Natural killer cell (primary cell): ENCODE measurements at regions not wholly inside any gene's neighbourhood (a gene's known extent, or its start where the extent isn't known, plus 50 kb on each side); places are given as distances from the start of the nearest gene placed in this dataset.

ENCODE experiments used
- ATAC-seq, 3 donors: fragments of 150-1000 bp in 2 of 3; fragments of 200-7000 bp in 1 of 3; cut with Tn5 transposase; 1 replicate in 1 of 3; 2 replicates in 2 of 3; pipeline ENCODE4 v1.10.0; 2021; ENCODE audit warnings: mild to moderate bottlenecking in 2 of 3, moderate library complexity in 2 of 3
- DNase-seq, 2 donors: peaks; one replicate each; pipeline versions ENCODE4 v3.0.0 to v3.0.0-alpha.2; 2013 to 2021; ENCODE audit warnings: mixed read lengths in 1 of 2
- H3K27ac ChIP-seq: one replicate; pipeline ENCODE4 v1.5.1; 2013; ENCODE audit warnings: mild to moderate bottlenecking, low read length
- H3K27me3 ChIP-seq: one replicate; pipeline ENCODE4 v1.6.1; 2013; ENCODE audit warnings: low read length; ENCODE audit not compliant: control insufficient read depth, insufficient read depth
- H3K36me3 ChIP-seq: one replicate; pipeline ENCODE4 v1.6.1; 2013; ENCODE audit warnings: low read length; ENCODE audit not compliant: control insufficient read depth, insufficient read depth
- H3K4me1 ChIP-seq: one replicate; pipeline ENCODE4 v1.6.1; 2013; ENCODE audit warnings: low read length; ENCODE audit not compliant: control insufficient read depth, insufficient read depth
- H3K4me3 ChIP-seq: one replicate; pipeline ENCODE4 v1.5.1; 2013; ENCODE audit warnings: low read length
- H3K9me3 ChIP-seq: one replicate; pipeline ENCODE4 v1.6.1; 2013; ENCODE audit warnings: low read length; ENCODE audit not compliant: control insufficient read depth, insufficient read depth
- H3K27ac Mint-ChIP-seq, 2 donors: one replicate each; pipeline ENCODE4 v1.8.0; 2022; ENCODE audit warnings: mild to moderate bottlenecking in 2 of 2, mixed read lengths in 2 of 2, moderate library complexity in 1 of 2
- H3K27me3 Mint-ChIP-seq, 2 donors: one replicate each; pipeline ENCODE4 v1.8.0; 2022; ENCODE audit warnings: low read depth in 2 of 2, mixed read lengths in 2 of 2
- H3K36me3 Mint-ChIP-seq: one replicate; pipeline ENCODE4 v1.8.0; 2022; ENCODE audit warnings: mixed read lengths
- H3K4me1 Mint-ChIP-seq, 2 donors: one replicate each; pipeline ENCODE4 v1.8.0; 2022; ENCODE audit warnings: mixed read lengths in 2 of 2
- H3K4me3 Mint-ChIP-seq: one replicate; pipeline ENCODE4 v1.8.0; 2022; ENCODE audit warnings: mild to moderate bottlenecking, moderate library complexity, mixed read lengths
- H3K9me3 Mint-ChIP-seq, 2 donors: one replicate each; pipeline ENCODE4 v1.8.0; 2022; ENCODE audit warnings: mixed read lengths in 2 of 2
- CTCF ChIP-seq: fragments of 200-600 bp; IDR thresholded peaks from one replicate; pipeline ENCODE4 v1.8.0; 2022; ENCODE audit warnings: antibody characterized with exemption
- WGBS: methylation state at CpG from one replicate; pipeline ENCODE4 v1.1.7; 2013; ENCODE audit warnings: missing lambda C conversion rate; ENCODE audit not compliant: insufficient coverage; 5-methylcytosine and 5-hydroxymethylcytosine counted together
- intact Hi-C: fragments of 100-400 bp; cut with micrococcal nuclease; formaldehyde crosslinking; loops from one replicate; pipeline ENCODE4 v1.14.2; 2022

DNA sequence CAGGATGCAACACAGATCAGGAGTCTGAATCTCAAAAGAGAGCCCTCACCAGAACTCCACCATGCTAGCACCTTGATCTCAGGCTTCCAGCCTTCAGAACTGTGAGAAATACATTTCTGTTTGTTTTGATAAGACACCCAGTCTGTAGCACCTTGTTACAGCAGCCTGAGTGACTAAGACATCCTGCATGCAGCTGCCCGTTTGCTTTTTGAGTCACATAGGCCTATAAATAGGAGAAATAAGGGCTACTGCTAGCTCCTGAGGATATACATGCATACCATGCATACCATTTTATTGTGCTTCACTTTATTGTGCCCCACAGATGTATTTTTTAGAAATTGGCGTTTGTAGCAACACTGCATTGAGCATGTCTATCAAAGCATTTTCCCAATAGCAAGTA, 337.8 kb downstream of the CDH2 start:
- TF ChIP-seq CTCF = no peak
- DNase-seq (no peak), ATAC-seq (no peak)
- Histone ChIP-seq H3K4me1 (no peaks in the 10 kb centered on the region), H3K4me3 (no peak overlapping the region), H3K36me3 (no peaks in the 10 kb centered on the region), H3K27me3 (no peaks in the 10 kb centered on the region), H3K27ac (no peak overlapping the region), H3K9me3 (no peaks in the 10 kb centered on the region)
- no peaks in the 10 kb centered on the region for H3K4me1 Mint-ChIP-seq
- no peaks in the 10 kb centered on the region for H3K36me3 Mint-ChIP-seq
- H3K27me3 Mint-ChIP-seq = no peaks in the 10 kb centered on the region
- H3K4me3 Mint-ChIP-seq = no peak overlapping the region
- 84% methylated on average over 2 of the region's 2 CpGs for WGBS
- H3K9me3 Mint-ChIP-seq = peaks cover 5 to 12% of the 10 kb centered on the region in 2 donors
- no peak overlapping the region for H3K27ac Mint-ChIP-seq
- intact Hi-C loops = no loop called here

- Mint-ChIP-seq H3K9me3 (peaks cover 10 to 19% of the 10 kb centered on the region in 2 donors), H3K27me3 (no peaks in the 10 kb centered on the region), H3K36me3 (no peaks in the 10 kb centered on the region), H3K27ac (no peak overlapping the region), H3K4me3 (no peak overlapping the region), H3K4me1 (no peaks in the 10 kb centered on the region)
- no peak for ATAC-seq
- H3K4me1 ChIP-seq = no peaks in the 10 kb centered on the region
- intact Hi-C loops = no loop called here
- no peak overlapping the region for H3K4me3 ChIP-seq
- no peak for DNase-seq
- no peaks in the 10 kb centered on the region for H3K9me3 ChIP-seq
- no peaks in the 10 kb centered on the region for H3K27me3 ChIP-seq
- no peak overlapping the region for H3K27ac ChIP-seq
- TF ChIP-seq CTCF = no peak
- no peaks in the 10 kb centered on the region for H3K36me3 ChIP-seq
Observed at GRCh38 chr18:27838225-27838624, 338.7 kb downstream of the CDH2 start.

DNA sequence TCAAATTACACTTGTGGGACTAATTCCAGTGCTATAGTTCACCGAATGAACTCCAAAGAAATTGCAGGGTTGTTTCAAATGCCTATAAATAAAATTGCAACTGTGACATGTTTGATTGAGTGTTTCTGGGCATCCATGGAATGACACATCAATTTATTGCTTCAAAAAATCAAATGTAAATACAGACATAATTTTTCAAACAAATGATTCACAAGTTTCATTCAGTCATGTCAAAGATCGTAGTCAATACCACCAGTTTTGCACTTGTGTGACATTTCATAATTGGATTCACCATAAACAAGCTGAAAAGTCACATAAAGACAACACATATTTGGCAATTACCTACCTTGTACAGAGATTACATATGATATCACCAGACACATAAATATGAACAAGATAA, 350.8 kb downstream of the CDH2 start:
- H3K36me3 Mint-ChIP-seq = no peaks in the 10 kb centered on the region
- intact Hi-C loops = no loop called here
- ATAC-seq = no peak
- no peaks in the 10 kb centered on the region for H3K27me3 Mint-ChIP-seq
- no peaks in the 10 kb centered on the region for H3K4me1 Mint-ChIP-seq
- no peak overlapping the region for H3K27ac Mint-ChIP-seq
- H3K9me3 Mint-ChIP-seq = peaks cover 12 to 22% of the 10 kb centered on the region in 2 donors
- Histone ChIP-seq H3K9me3 (peaks cover 4% of the 10 kb centered on the region), H3K27me3 (no peaks in the 10 kb centered on the region), H3K4me3 (no peak overlapping the region), H3K4me1 (no peaks in the 10 kb centered on the region), H3K36me3 (no peaks in the 10 kb centered on the region), H3K27ac (no peak overlapping the region)
- DNase-seq = no peak
- WGBS = 76% methylated on average over 1 of the region's 2 CpGs
- TF ChIP-seq CTCF = no peak
- no peak overlapping the region for H3K4me3 Mint-ChIP-seq

DNA sequence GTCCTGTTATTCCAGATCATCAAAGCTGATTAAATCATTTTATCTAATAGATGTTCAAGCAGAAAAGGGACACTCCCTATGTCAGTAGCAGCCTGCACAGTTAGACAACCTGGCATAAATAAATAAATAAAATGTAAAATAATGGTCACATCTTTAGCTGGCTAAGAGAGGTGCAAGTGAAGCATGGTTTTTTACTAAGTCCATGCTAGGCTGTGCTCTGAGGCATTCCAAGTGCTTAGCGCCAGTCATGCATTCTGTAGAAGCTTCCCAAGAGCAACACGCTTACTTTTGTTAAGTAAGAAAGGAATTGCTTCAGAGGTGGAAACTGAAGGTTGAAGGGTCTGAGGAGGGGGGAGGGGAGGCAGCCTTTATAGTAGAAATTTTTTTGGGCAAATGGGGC, 351.2 kb downstream of the CDH2 start:
- no peaks in the 10 kb centered on the region for H3K4me1 ChIP-seq
- no peak overlapping the region for H3K27ac ChIP-seq
- ATAC-seq = no peak
- DNase-seq = no peak
- no peaks in the 10 kb centered on the region for H3K4me1 Mint-ChIP-seq
- no peak overlapping the region for H3K4me3 ChIP-seq
- no peak for TF ChIP-seq CTCF
- no peaks in the 10 kb centered on the region for H3K27me3 Mint-ChIP-seq
- H3K4me3 Mint-ChIP-seq = no peak overlapping the region
- no peaks in the 10 kb centered on the region for H3K27me3 ChIP-seq
- peaks cover 12 to 22% of the 10 kb centered on the region in 2 donors for H3K9me3 Mint-ChIP-seq
- no peaks in the 10 kb centered on the region for H3K36me3 ChIP-seq
- intact Hi-C loops = no loop called here
- 92% methylated on average over 2 of the region's 2 CpGs for WGBS
- peaks cover 4% of the 10 kb centered on the region for H3K9me3 ChIP-seq
- H3K36me3 Mint-ChIP-seq = no peaks in the 10 kb centered on the region
- H3K27ac Mint-ChIP-seq = no peak overlapping the region
